ENCODE measurements at regions not wholly inside any gene's neighbourhood (a gene's known extent, or its start where the extent isn't known, plus 50 kb on each side); places are given as distances from the start of the nearest gene placed in this dataset.

DNA sequence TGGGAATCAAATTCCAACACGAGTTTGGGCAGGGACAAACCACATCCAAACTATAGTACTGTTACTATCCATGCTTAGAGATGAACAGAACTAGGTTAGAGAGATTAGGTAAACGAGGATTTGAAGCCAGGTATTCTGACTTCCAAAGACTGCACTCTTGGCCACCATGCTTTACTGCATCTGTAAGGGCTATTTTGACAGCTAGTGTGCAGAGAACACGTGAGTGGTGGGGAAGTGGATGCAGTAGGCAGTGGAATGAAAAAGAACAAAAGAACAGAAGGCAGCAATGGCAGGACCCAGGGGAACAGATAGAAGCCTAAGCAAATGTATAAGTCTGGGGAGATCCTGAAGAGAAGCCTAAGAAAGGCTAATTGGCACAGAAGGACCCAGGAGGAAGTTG is 59.1 kb upstream of the GJA8 start:
- Histone ChIP-seq H3K27me3 (ENCODE audit: low read length) (no peaks in the 10 kb centered on the region), H3K4me3 (ENCODE audit: low read length) (no peak overlapping the region), H3K27ac (ENCODE audit: low read length) (no peak overlapping the region), H4K20me1 (ENCODE audit: low read length) (no peaks in the 10 kb centered on the region), H3K4me1 (ENCODE audit: insufficient read depth, low read length) (no peaks in the 10 kb centered on the region), H3K79me2 (ENCODE audit: low read length) (no peaks in the 10 kb centered on the region), H3K9ac (ENCODE audit: low read length) (no peak overlapping the region), H3K36me3 (ENCODE audit: low read depth, low read length) (no peaks in the 10 kb centered on the region), H2AFZ (ENCODE audit: low read length) (no peak overlapping the region), H3K4me2 (ENCODE audit: low read length) (no peak overlapping the region), H3F3A (ENCODE audit: low read length, unreplicated experiment) (no peaks in the 10 kb centered on the region), H3K9me3 (ENCODE audit: low read length) (no peaks in the 10 kb centered on the region), H3K9me2 (replicated peaks; ENCODE audit: low read length) (no peaks in the 10 kb centered on the region)
- no peak for TF ChIP-seq CTCF (conservative IDR thresholded peaks at IDR 0.05; ENCODE audit: low read depth, low read length)
- TF ChIP-seq EZH2phosphoT487 (IDR thresholded peaks at IDR 0.05; ENCODE audit: borderline replicate concordance, low read length): no peak
- no peak for TF ChIP-seq EZH2 (IDR thresholded peaks at IDR 0.05; ENCODE audit: low read length, unreplicated experiment)
- intact Hi-C loops (cut with micrococcal nuclease): no loop called here
- CTCF ChIA-PET: no interaction called here
- DNase-seq (no peak), ATAC-seq (no peak)
- no TSS peak for BruUV-seq (replicated peaks)
- POLR2A ChIA-PET (ENCODE audit: unreplicated experiment): no interaction called here

DNA sequence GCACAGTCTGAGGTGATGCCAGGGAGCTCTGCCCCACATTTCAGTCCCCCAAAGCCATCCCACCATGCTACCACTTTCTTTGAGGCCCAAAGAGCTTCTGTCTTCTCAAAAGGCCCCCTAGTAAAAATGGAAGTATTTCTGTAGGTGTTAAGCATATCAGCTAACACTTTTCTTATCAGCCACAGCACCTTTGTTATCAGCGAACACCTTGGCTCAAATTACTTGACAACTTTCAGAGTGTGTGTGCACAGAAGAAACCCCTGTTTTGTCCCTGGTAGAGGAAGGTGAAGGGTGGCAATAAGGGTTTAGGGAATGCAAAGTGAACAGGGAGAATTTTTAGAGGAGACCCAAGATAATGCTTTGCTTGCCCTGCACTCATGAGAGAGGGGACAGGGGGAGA is 54.8 kb upstream of the GJA8 start:
- ATAC-seq: no peak
- CTCF ChIA-PET: no interaction called here

More for the DNA sequence above, 54.8 kb upstream of the GJA8 start:
- no peaks in the 10 kb centered on the region for H3K36me3 ChIP-seq (ENCODE audit: low read depth, low read length)
- POLR2A ChIA-PET (ENCODE audit: unreplicated experiment): no interaction called here
- no peaks in the 10 kb centered on the region for H4K20me1 ChIP-seq (ENCODE audit: low read length)
- no peaks in the 10 kb centered on the region for H3K9me3 ChIP-seq (ENCODE audit: low read length)
- no peak overlapping the region for H3K4me2 ChIP-seq (ENCODE audit: low read length)
- H3K4me3 ChIP-seq (ENCODE audit: low read length): no peak overlapping the region
- no TSS peak for BruUV-seq (replicated peaks)
- TF ChIP-seq EZH2 (IDR thresholded peaks at IDR 0.05; ENCODE audit: low read length, unreplicated experiment) (no peak), EZH2phosphoT487 (IDR thresholded peaks at IDR 0.05; ENCODE audit: borderline replicate concordance, low read length) (no peak), CTCF (conservative IDR thresholded peaks at IDR 0.05; ENCODE audit: low read depth, low read length) (no peak)
- no peak overlapping the region for H3K27ac ChIP-seq (ENCODE audit: low read length)
- H3K9ac ChIP-seq (ENCODE audit: low read length): no peak overlapping the region
- DNase-seq: no peak
- H3K79me2 ChIP-seq (ENCODE audit: low read length): no peaks in the 10 kb centered on the region
- H3K4me1 ChIP-seq (ENCODE audit: insufficient read depth, low read length): peaks cover 33% of the 10 kb centered on the region
- no peaks in the 10 kb centered on the region for H3K9me2 ChIP-seq (replicated peaks; ENCODE audit: low read length)
- no peak overlapping the region for H2AFZ ChIP-seq (ENCODE audit: low read length)
- intact Hi-C loops (cut with micrococcal nuclease): no loop called here
- H3K27me3 ChIP-seq (ENCODE audit: low read length): no peaks in the 10 kb centered on the region
- peaks cover 7% of the 10 kb centered on the region for H3F3A ChIP-seq (ENCODE audit: low read length, unreplicated experiment)
